GM12891 (cell line): ENCODE measurements at regions not wholly inside any gene's neighbourhood (a gene's known extent, or its start where the extent isn't known, plus 50 kb on each side); places are given as distances from the start of the nearest gene placed in this dataset.

ENCODE experiments used
- POLR2A ChIP-seq: IDR thresholded peaks from 2 replicates; pipeline ENCODE4 v1.6.1; 2011; ENCODE audit warnings: low read depth, low read length, control low read depth
- POLR2AphosphoS5 ChIP-seq: IDR thresholded peaks from 2 replicates; pipeline ENCODE4 v1.6.1; 2011; ENCODE audit warnings: low read depth, low read length, control low read depth
- POU2F2 ChIP-seq: IDR thresholded peaks from 2 replicates; pipeline ENCODE4 v1.6.1; 2011; ENCODE audit warnings: low read depth, mild to moderate bottlenecking, control low read depth, low read length, moderate library complexity
- TAF1 ChIP-seq: IDR thresholded peaks from 2 replicates; pipeline ENCODE4 v1.6.1; 2011; ENCODE audit warnings: low read depth, low read length, control low read depth

DNA sequence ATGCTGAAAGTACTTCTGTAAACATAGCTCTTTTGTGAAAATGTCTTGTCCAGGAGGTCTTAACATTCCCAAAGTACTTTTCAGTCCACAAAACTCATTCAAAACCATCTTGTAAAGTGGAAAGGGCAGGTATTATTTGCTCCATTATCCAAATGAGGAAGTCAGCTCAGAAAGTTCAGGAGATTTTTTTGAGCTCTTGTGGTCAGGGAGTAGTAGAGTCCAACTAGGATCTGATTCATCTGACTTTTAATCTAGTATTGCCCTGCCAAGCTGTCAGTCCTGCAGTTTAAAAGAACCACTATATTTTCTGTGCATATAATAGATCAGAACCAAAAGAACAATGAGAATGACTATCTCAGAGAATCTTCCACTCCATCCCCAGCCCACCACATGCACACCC is 83.5 kb downstream of the FOXB1 start:
- no peak for TF ChIP-seq POLR2AphosphoS5
- no peak for TF ChIP-seq POLR2A
- no peak for TF ChIP-seq TAF1
- TF ChIP-seq POU2F2 = no peak
